ENCODE measurements at regions not wholly inside any gene's neighbourhood (a gene's known extent, or its start where the extent isn't known, plus 50 kb on each side); places are given as distances from the start of the nearest gene placed in this dataset.
A peak's percentile ranks its signal among the peaks of the same experiment; 100 is the strongest.

DNA sequence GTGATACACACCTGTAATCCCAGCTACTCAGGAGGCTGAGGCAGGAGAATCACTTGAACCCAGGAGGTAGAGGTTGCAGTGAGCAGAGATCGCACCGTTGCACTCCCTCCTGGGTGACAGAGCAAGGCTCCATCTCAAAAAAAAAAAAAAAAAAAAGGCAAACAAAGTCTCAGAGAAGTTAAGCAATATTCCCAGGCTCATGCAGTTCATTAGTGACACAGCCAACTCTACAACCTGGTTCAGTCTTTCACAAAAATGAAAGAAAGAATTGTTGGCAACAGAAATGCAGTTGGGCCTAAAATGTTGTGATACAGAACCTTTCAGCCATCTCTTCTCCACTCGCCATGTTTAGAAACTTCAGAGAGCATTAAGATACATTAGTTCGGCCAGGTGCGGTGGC is 242.1 kb downstream of the LTN1 start:
- Mint-ChIP-seq H3K9me3 (no peaks in the 10 kb centered on the region), H3K27ac (no peak overlapping the region), H3K4me1 (peaks cover 13% of the 10 kb centered on the region), H3K4me3 (no peak overlapping the region), H3K36me3 (no peaks in the 10 kb centered on the region), H3K27me3 (ENCODE audit: low read depth) (no peaks in the 10 kb centered on the region)
- TF ChIP-seq, protein P1, sequence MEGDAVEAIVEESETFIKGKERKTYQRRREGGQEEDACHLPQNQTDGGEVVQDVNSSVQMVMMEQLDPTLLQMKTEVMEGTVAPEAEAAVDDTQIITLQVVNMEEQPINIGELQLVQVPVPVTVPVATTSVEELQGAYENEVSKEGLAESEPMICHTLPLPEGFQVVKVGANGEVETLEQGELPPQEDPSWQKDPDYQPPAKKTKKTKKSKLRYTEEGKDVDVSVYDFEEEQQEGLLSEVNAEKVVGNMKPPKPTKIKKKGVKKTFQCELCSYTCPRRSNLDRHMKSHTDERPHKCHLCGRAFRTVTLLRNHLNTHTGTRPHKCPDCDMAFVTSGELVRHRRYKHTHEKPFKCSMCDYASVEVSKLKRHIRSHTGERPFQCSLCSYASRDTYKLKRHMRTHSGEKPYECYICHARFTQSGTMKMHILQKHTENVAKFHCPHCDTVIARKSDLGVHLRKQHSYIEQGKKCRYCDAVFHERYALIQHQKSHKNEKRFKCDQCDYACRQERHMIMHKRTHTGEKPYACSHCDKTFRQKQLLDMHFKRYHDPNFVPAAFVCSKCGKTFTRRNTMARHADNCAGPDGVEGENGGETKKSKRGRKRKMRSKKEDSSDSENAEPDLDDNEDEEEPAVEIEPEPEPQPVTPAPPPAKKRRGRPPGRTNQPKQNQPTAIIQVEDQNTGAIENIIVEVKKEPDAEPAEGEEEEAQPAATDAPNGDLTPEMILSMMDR (IDR thresholded peaks at IDR 0.05; ENCODE audit: unreplicated experiment) = no peak
- DNase-seq (ENCODE audit: low spot score in 2 of 2, unreplicated experiment in 2 of 2) = no peak

DNA sequence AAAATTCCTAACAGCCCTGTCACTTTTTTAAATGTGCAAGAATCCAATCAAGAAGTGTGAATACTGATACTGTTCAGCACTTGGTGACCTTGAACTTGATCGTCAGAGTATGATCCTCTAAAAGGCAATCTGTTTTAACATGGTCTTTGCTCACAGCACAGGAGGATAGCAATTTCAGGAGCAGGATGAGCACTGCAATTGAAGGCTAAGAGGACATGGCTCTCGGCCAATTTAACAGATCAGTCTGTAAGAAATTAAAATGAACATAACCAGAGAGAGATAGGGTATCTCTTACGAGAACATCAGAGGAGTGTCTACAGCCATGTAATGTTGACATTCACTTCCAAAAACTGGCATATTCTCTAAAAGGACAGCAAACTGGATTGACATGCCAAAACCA is 243.1 kb downstream of the LTN1 start:
- Mint-ChIP-seq H3K4me3 (no peak overlapping the region), H3K36me3 (no peaks in the 10 kb centered on the region), H3K9me3 (no peaks in the 10 kb centered on the region), H3K4me1 (peaks cover 10% of the 10 kb centered on the region), H3K27ac (no peak overlapping the region), H3K27me3 (ENCODE audit: low read depth) (no peaks in the 10 kb centered on the region)
- TF ChIP-seq, protein P1 (IDR thresholded peaks at IDR 0.05; ENCODE audit: unreplicated experiment) = no peak
- DNase-seq (ENCODE audit: low spot score in 2 of 2, unreplicated experiment in 2 of 2) = no peak

- Mint-ChIP-seq H3K27me3 (ENCODE audit: low read depth) (no peaks in the 10 kb centered on the region), H3K27ac (no peak overlapping the region), H3K4me3 (no peak overlapping the region), H3K4me1 (peaks cover 8% of the 10 kb centered on the region), H3K36me3 (peaks cover 1% of the 10 kb centered on the region), H3K9me3 (peaks cover 4% of the 10 kb centered on the region)
- no peak for DNase-seq (ENCODE audit: low spot score in 2 of 2, unreplicated experiment in 2 of 2)
- TF ChIP-seq, protein P1 (IDR thresholded peaks at IDR 0.05; ENCODE audit: unreplicated experiment) = no peak
These were observed 245.2 kb downstream of the LTN1 start for GRCh38 chr21:28747464-28747863.

DNA sequence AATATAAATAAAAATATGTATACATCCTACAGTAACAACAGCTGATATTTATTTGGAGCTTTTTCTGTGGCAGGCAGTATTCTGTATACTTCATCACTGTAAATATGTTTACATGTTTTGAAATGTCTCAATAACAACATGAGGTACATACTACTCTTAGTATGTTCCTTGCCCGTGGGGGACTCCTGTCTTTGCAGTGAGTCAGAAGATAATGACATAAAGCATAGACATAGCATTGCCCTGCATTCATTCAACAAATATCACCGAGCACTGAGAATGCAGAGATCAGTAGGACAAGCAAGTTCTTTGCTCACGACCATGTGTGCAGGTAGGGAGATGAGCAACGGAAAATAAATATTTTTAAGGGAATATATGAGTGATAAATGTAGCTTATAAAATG is 246.5 kb downstream of the LTN1 start:
- TF ChIP-seq, protein P1 (IDR thresholded peaks at IDR 0.05; ENCODE audit: unreplicated experiment) = no peak
- no peak for DNase-seq (ENCODE audit: low spot score in 2 of 2, unreplicated experiment in 2 of 2)
- Mint-ChIP-seq H3K27ac (no peak overlapping the region), H3K9me3 (peaks cover 4% of the 10 kb centered on the region), H3K36me3 (peaks cover 1% of the 10 kb centered on the region), H3K4me1 (peaks cover 12% of the 10 kb centered on the region), H3K4me3 (no peak overlapping the region), H3K27me3 (ENCODE audit: low read depth) (no peaks in the 10 kb centered on the region)

- no peaks in the 10 kb centered on the region for H3K27me3 Mint-ChIP-seq (ENCODE audit: low read depth)
- H3K36me3 Mint-ChIP-seq = peaks cover 1% of the 10 kb centered on the region
- peak; percentile 44 to 76 for DNase-seq (ENCODE audit: low spot score in 2 of 2, unreplicated experiment in 2 of 2)
- TF ChIP-seq, protein P1 (IDR thresholded peaks at IDR 0.05; ENCODE audit: unreplicated experiment) = peak; percentile 80
- H3K4me3 Mint-ChIP-seq = no peak overlapping the region
- no peak overlapping the region for H3K27ac Mint-ChIP-seq
- peaks cover 4% of the 10 kb centered on the region for H3K9me3 Mint-ChIP-seq
- H3K4me1 Mint-ChIP-seq = peaks cover 12% of the 10 kb centered on the region
These were observed 247.3 kb downstream of the LTN1 start for GRCh38 chr21:28745131-28746016.

Measured in mesothelial cell of epicardium (in vitro differentiated cells).